Skin of body (tissue), 1 donor: ENCODE measurements at regions not wholly inside any gene's neighbourhood (a gene's known extent, or its start where the extent isn't known, plus 50 kb on each side); places are given as distances from the start of the nearest gene placed in this dataset.
"Not testable (repeated sequence)": the region's sequence is repeated elsewhere in the genome, so short reads cannot be mapped to it uniquely, and the experiment has no call there.

Source experiments
- DNase-seq: peaks from one replicate; lab custom pipeline; 2025; lab: John Stamatoyannopoulos, UW

- DNase-seq: no peak
Measured at GRCh38 chr3:3902161-3902560, 102.9 kb downstream of the LRRN1 start.

GRCh38 chr3:3906171-3906570 lies 106.9 kb downstream of the LRRN1 start:
- no peak for DNase-seq

DNA sequence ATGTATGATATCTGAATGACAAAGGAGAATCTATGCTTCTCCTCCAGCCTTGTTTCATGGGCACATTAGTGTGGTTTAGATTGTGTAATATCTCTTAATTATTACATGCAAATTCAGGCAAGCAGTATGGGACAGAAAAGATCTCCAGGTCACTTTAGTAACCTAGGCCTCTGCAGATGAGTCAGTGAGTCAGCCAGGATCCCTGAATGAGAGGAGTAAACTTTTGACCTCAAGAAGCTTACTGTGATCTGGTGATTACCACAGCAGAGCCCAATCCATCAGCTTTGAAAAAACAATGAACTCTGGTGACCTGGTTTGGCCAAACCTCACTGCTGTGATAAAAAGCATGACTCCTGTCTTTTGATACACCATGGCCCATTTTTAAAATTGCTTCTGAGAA lies 107.8 kb downstream of the LRRN1 start:
- no peak for DNase-seq

- no peak for DNase-seq
Measured at GRCh38 chr3:3918763-3919162, 119.5 kb downstream of the LRRN1 start.

DNA sequence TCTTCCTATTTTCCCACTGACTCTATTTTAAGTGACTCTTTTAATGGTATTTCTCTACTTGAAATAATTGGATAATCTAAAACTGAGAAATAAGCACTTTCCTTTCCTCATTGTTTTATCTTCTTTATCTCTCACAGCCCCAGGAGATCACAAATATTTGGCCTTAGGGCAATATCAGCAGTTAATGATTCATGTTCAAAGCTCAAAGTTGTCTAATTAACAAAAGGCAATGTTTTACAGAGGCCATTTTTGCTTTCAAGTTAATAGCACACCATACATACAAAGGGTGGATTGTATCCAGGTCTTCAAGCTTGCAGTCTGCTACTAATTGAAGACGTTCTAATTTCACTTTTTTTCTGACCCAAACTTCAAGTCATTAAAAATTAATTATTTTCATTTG lies 120.1 kb downstream of the LRRN1 start:
- no peak for DNase-seq

- DNase-seq: no peak
Measured at GRCh38 chr3:3923619-3924018, 124.4 kb downstream of the LRRN1 start.

DNA sequence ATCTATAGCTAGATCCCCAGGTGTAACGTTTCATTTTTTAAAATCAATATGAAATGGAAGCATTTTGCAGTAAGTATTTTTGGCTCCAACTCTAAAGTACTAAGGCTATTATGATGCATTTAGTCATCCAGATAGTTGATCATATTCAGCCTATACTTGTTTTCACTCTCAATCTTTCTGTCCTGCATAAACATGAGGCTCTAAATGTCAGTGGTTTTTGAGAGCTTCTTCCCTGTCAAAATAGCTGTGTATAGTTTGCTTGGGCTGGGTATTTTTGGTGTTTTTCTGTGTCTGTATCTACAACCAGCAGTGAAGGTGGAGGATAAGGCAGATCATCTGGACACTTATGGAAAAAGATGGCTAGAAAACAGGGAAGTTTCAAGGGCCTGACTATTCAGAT lies 128.0 kb downstream of the LRRN1 start:
- no peak for DNase-seq

GRCh38 chr3:3927965-3928364 lies 128.7 kb downstream of the LRRN1 start:
- no peak for DNase-seq

DNA sequence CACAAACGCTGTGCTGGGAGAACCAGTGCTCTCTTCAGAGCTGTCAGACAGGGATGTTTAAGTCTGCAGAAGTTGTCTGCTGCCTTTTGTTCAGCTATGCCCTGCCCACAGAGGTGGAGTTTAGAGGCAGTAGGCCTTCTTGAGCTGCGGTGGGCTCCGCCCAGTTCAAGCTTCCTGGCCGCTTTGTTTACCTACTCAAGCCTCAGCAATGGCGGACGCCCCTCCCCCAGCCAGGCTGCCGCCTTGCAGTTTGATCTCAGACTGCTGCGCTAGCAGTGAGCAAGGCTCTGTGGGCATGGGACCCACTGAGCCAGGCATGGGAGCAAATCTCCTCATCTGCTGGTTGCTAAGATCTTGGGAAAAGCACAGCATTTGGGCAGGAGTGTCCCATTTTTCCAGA lies 142.1 kb downstream of the LRRN1 start:
- not testable (repeated sequence) for DNase-seq

DNA sequence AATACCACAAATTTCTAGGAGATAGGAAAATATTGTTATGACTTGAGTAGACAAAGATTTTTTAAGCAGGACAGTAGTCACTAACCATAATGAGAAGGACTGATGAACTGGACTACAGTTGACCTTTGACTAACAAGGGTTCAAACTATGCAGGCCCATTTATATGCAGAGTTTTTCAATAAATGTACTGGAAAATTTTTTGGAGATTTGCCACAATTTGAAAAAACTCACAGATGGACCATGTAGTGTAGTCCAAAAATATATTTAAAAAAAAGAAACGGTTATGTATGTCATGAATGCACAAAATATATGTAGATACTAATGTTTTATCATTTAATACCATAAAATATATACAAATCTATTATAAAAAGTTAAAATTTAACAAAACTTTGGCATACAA lies 151.8 kb downstream of the LRRN1 start:
- DNase-seq: no peak

GRCh38 chr3:3951501-3951900 lies 152.3 kb downstream of the LRRN1 start:
- no peak for DNase-seq

DNA sequence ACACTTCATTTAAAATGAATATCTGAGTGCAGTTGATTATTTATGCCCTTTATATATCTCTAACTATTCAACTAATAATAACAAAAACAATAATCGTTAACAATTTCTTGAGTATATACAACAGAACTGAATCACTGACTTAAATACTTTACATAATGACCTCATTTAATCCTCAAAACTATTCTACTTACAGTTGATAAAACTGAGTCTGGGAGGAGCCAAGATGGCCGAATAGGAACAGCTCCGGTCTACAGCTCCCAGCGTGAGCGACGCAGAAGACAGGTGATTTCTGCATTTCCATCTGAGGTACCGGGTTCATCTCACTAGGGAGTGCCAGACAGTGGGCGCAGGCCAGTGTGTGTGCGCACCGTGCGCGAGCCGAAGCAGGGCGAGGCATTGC lies 163.6 kb downstream of the LRRN1 start:
- not testable (repeated sequence) for DNase-seq

DNA sequence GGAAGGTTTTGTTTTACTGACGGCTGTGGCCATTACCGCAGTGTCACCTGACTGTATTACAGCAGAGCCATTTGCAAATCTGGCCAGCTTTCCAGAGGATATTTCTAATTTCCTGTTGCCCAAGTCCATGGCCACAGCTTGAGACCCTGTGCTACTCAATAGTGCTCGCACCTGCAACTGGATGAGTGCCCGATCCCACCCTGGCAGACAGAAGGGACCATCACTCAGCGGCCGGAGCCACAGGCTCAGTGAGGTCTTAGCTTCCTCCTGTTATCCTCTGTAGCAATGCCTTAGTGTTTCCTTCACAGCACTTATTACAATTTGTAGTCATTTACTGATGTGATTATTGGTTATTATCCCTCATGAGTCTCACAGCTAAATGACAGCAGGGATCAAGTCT lies 184.8 kb downstream of the LRRN1 start:
- DNase-seq: no peak

DNA sequence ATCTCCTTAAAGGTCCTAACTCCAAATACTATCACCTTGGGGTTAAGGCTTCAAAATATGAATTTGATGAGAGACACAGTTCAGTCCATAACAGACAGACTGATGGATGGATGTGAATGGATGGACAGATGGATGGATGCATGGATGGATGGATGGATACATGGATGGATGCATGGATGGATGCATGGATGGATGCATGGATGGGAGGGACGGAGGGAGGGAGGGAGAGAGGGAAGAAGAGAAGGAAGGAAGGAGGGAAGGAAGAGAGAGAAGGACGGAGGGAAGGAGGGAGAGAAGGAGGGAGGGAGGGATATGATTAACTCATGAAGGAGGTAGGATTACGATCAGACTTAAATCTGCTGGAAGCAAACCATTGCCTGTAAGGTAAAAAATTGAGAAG lies 192.4 kb downstream of the LRRN1 start:
- DNase-seq: no peak

DNA sequence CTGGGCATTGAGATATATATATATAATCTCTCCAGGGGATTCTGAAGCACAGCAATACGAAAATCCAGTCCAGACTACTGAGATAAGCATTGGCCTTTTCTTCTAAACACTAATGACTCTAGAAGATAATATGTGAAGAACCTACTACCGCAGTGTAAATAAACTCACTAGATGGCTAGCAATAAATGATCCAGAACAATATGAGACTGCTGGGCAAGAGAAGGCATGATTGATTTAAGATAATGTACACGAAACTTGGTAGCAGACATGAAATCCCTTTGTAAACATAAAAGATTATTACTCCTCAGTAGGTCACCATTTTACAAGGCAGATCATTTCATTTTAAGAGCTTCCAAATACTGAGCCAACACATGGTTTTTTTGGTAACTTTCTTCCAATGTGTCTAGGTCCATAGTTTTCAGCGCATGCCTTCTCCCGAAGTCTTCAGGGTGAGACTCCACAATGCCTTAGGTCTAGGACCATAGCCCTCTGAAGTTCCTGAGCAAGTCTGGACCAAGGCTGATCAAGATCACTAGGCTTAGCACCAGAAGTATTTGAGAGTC lies 193.2 kb downstream of the LRRN1 start:
- no peak for DNase-seq

DNA sequence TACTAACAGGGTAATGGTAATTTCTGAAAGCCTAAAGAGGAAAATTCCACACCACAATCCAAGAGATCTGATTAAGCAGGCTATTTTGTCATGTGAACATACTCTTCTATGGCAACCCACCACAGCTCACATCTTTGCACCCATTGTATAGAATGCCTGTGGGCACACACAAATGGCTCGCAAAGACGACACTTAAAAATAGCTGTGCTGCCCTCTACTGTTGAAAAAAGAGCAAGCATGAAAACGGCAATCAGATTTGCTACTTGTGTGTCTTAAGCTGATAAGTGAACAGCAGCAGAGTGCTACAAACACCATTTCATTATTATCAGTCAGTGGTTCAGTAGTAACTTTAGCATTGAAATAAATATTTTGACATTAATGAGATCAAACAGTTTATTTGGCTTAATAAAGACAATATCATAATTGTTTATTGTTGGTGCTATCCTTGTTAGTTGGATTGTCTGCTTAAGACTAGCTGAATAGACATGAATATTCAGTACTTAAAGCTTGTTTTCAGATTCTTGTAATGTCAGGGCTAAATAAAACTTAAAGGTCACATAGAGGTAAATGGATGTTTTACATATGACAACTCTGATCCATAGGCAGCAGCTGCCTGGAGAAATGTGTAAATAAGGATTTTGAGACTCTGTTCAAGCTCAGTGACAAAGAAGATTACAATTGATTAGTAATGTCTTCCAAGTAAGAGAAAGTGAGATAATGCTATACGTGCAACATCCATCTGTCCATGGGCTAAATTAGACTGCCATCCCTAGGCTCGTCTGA lies 199.1 kb downstream of the LRRN1 start:
- DNase-seq: peak; percentile 19

GRCh38 chr3:3999340-3999739 lies 200.1 kb downstream of the LRRN1 start:
- DNase-seq: not testable (repeated sequence)

DNA sequence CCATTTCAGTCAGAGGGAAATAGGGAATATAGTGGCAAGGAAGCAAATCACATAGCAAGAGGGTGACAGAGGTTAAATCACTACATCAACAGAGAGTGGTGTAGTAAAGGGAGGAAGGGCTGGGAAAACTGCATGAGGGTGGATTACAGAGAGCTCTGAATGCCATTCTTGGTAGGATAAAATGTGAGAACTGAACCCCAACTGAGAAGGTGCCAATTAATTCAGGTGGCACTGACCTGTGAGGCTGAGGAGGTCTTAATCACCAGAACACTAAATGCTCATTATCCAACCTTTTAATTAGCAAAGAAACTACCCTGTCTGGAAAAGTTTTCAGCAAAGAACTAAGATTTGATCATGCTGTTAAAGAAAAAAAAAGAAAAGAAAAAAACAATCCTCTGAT lies 202.7 kb downstream of the LRRN1 start:
- no peak for DNase-seq

DNA sequence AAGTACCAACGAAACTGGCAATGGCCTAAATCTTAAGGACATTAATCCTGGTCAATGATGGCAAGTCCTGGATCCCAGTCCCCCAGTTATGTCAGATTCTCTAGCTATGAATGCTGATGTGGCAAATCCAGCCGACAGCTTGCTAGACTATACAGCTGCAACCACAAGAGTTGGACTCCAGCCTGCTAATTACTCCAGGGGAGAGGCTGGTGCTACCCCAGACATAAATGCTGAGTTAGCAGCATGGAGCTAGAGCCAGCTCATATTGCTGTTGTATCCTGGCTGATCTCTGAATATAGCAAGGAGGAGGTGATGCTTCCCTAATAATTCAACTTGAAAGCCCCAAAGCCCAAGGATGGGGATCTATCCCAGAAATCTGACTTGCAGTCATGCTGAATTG lies 207.1 kb downstream of the LRRN1 start:
- peak; percentile 11 for DNase-seq

- DNase-seq: no peak
Measured at GRCh38 chr3:4008205-4008604, 209.0 kb downstream of the LRRN1 start.

GRCh38 chr3:4011166-4011565 lies 211.9 kb downstream of the LRRN1 start:
- DNase-seq: no peak

- no peak for DNase-seq
Measured at GRCh38 chr3:4015426-4015825, 216.2 kb downstream of the LRRN1 start.

DNA sequence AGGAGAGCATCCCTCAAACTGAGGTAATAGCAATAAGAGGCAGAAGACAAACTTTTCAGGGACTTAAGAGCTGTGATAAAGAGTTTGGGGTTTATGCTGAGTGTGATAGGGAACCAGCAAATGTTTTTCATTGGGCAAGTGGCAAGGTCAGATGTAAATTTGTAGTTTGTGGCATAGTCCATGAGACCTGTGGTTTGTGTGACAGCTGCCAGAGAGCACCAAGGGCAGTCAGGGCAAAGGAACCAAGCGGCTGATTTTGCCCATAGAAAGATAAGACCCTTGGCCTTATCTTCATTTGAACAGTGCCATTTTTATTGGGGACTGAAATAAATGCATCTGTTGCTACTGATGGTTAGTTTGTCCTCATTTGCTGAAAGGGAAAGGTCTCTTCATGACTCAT lies 220.3 kb downstream of the LRRN1 start:
- no peak for DNase-seq
